ENCODE measurements at regions not wholly inside any gene's neighbourhood (a gene's known extent, or its start where the extent isn't known, plus 50 kb on each side); places are given as distances from the start of the nearest gene placed in this dataset.

GRCh38 chr4:11615601-11616000, 186.9 kb upstream of the HS3ST1 start:
- Histone ChIP-seq H3K9ac (ENCODE audit: insufficient read depth, low read depth, low read length) (no peak overlapping the region), H3K9me3 (ENCODE audit: low read length) (peaks cover 77% of the 10 kb centered on the region), H3K27ac (ENCODE audit: extremely low read length, insufficient read depth, low read length) (no peak overlapping the region), H2AFZ (ENCODE audit: low read length) (no peak overlapping the region), H4K20me1 (ENCODE audit: insufficient read depth, low read length) (no peaks in the 10 kb centered on the region), H3K4me2 (ENCODE audit: low read depth, low read length) (no peak overlapping the region), H3K79me2 (ENCODE audit: insufficient read depth, low read length) (no peaks in the 10 kb centered on the region), H3K36me3 (replicated peaks in 1 of 2; ENCODE audit: control insufficient read depth in 1 of 2, insufficient read depth in 2 of 2, low read length in 2 of 2) (no peaks in the 10 kb centered on the region), H3K4me1 (ENCODE audit: insufficient read depth, low read length) (no peaks in the 10 kb centered on the region), H3K4me3 (replicated peaks in 1 of 3; ENCODE audit: insufficient read depth in 1 of 3, low read depth in 2 of 3, low read length in 3 of 3) (no peak overlapping the region), H3K27me3 (ENCODE audit: control insufficient read depth in 1 of 2, insufficient read depth in 2 of 2, low read length in 2 of 2) (no peaks in the 10 kb centered on the region)
- TF ChIP-seq ZNF143 (CRISPR knock-in tag; IDR thresholded peaks at IDR 0.05) (no peak), ZNF33B (CRISPR knock-in tag; IDR thresholded peaks at IDR 0.05) (no peak), CCAR2 (optimal IDR thresholded peaks at IDR 0.05; ENCODE audit: low read depth, low read length) (no peak), JDP2 (CRISPR knock-in tag; IDR thresholded peaks at IDR 0.05; ENCODE audit: borderline replicate concordance) (no peak), SRY (CRISPR knock-in tag; IDR thresholded peaks at IDR 0.05) (no peak), ZNF724P (CRISPR knock-in tag; IDR thresholded peaks at IDR 0.05; ENCODE audit: borderline replicate concordance) (no peak), ZNF792 (CRISPR knock-in tag; IDR thresholded peaks at IDR 0.05) (no peak), MLLT10 (CRISPR knock-in tag; IDR thresholded peaks at IDR 0.05) (no peak)
- TF ChIP-seq, protein P1, sequence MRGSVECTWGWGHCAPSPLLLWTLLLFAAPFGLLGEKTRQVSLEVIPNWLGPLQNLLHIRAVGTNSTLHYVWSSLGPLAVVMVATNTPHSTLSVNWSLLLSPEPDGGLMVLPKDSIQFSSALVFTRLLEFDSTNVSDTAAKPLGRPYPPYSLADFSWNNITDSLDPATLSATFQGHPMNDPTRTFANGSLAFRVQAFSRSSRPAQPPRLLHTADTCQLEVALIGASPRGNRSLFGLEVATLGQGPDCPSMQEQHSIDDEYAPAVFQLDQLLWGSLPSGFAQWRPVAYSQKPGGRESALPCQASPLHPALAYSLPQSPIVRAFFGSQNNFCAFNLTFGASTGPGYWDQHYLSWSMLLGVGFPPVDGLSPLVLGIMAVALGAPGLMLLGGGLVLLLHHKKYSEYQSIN (CRISPR knock-in tag; IDR thresholded peaks at IDR 0.05; ENCODE audit: borderline replicate concordance) = no peak
- CTCF ChIA-PET (ENCODE audit: low intra/inter-chr PET ratio, low total read pairs) = no interaction called here
- POLR2A ChIA-PET = no interaction called here
- no peak for ATAC-seq
- BruUV-seq (replicated peaks) = no TSS peak
- in situ Hi-C loops (cut with HindIII; ENCODE audit: extremely low pct_ligation_motif_present, low pct_unique_long_range_greater_than_20kb) (loop anchor here (25.0 kb wide), 1 partner anchor 97 kb away; no protein-coding TSS in a partner anchor), intact Hi-C loops (cut with micrococcal nuclease; ENCODE audit: unreplicated experiment) (no loop called here)
- WGBS (ENCODE audit: low lambda C conversion rate) = 14% methylated on average over 7 of the region's 7 CpGs
- no peak for DNase-seq (ENCODE audit: low spot score)
- FAIRE-seq = no peak

- Histone ChIP-seq H3K27me3 (ENCODE audit: control insufficient read depth in 1 of 2, insufficient read depth in 2 of 2, low read length in 2 of 2) (no peaks in the 10 kb centered on the region), H3K4me3 (replicated peaks in 1 of 3; ENCODE audit: insufficient read depth in 1 of 3, low read depth in 2 of 3, low read length in 3 of 3) (no peak overlapping the region), H4K20me1 (ENCODE audit: insufficient read depth, low read length) (no peaks in the 10 kb centered on the region), H3K79me2 (ENCODE audit: insufficient read depth, low read length) (no peaks in the 10 kb centered on the region), H3K36me3 (replicated peaks in 1 of 2; ENCODE audit: control insufficient read depth in 1 of 2, insufficient read depth in 2 of 2, low read length in 2 of 2) (no peaks in the 10 kb centered on the region), H3K9ac (ENCODE audit: insufficient read depth, low read depth, low read length) (no peak overlapping the region), H2AFZ (ENCODE audit: low read length) (no peak overlapping the region), H3K9me3 (ENCODE audit: low read length) (peaks cover 71% of the 10 kb centered on the region), H3K27ac (ENCODE audit: extremely low read length, insufficient read depth, low read length) (no peak overlapping the region), H3K4me1 (ENCODE audit: insufficient read depth, low read length) (no peaks in the 10 kb centered on the region), H3K4me2 (ENCODE audit: low read depth, low read length) (no peak overlapping the region)
- TF ChIP-seq ZNF788 (CRISPR knock-in tag; IDR thresholded peaks at IDR 0.05; ENCODE audit: borderline replicate concordance) (no peak), SNAI1 (CRISPR knock-in tag; IDR thresholded peaks at IDR 0.05; ENCODE audit: borderline replicate concordance) (no peak), KMT2A (CRISPR knock-in tag; IDR thresholded peaks at IDR 0.05) (no peak), ASH2L (IDR thresholded peaks at IDR 0.05; ENCODE audit: insufficient read length, low read depth, low read length) (no peak), GATA4 (IDR thresholded peaks at IDR 0.05; ENCODE audit: borderline replicate concordance, low read depth) (no peak), SCMH1 (CRISPR knock-in tag; IDR thresholded peaks at IDR 0.05; ENCODE audit: borderline replicate concordance) (no peak), ARHGAP35 (CRISPR knock-in tag; IDR thresholded peaks at IDR 0.05; ENCODE audit: borderline replicate concordance) (no peak), DRAP1 (CRISPR knock-in tag; IDR thresholded peaks at IDR 0.05) (no peak), ZEB1 (IDR thresholded peaks at IDR 0.05; ENCODE audit: insufficient replicate concordance, low read depth) (no peak), ZFP82 (CRISPR knock-in tag; IDR thresholded peaks at IDR 0.05; ENCODE audit: borderline replicate concordance) (no peak), KLF6 (CRISPR knock-in tag; IDR thresholded peaks at IDR 0.05) (no peak)
- in situ Hi-C loops (cut with HindIII; ENCODE audit: extremely low pct_ligation_motif_present, low pct_unique_long_range_greater_than_20kb) (loop anchor here (25.0 kb wide), 1 partner anchor 98 kb away; no protein-coding TSS in a partner anchor), intact Hi-C loops (cut with micrococcal nuclease; ENCODE audit: unreplicated experiment) (no loop called here)
- no TSS peak for BruUV-seq (replicated peaks)
- ATAC-seq (no peak), FAIRE-seq (no peak), DNase-seq (ENCODE audit: low spot score) (no peak)
- CTCF ChIA-PET (ENCODE audit: low intra/inter-chr PET ratio, low total read pairs) = no interaction called here
- POLR2A ChIA-PET = no interaction called here
- 44% methylated on average over 5 of the region's 5 CpGs for WGBS (ENCODE audit: low lambda C conversion rate)
Observed at GRCh38 chr4:11614426-11614825, 185.7 kb upstream of the HS3ST1 start.

Data from HepG2 (cell line).